ENCODE measurements at regions not wholly inside any gene's neighbourhood (a gene's known extent, or its start where the extent isn't known, plus 50 kb on each side); places are given as distances from the start of the nearest gene placed in this dataset.
"Not testable (repeated sequence)": the region's sequence is repeated elsewhere in the genome, so short reads cannot be mapped to it uniquely, and the experiment has no call there.

GRCh38 chr6:167217951-167218759 lies 60.4 kb upstream of the GPR31 start:
- H3K27ac ChIP-seq; H3K4me3 ChIP-seq (replicated peaks in 1 of 3); H3K4me1 ChIP-seq; H3K36me3 ChIP-seq; H3K9me3 ChIP-seq; H3K27me3 ChIP-seq; intact Hi-C loops (cut with DNase I): not testable (repeated sequence)
- WGBS, 2 donors, result 16 to 28% methylated on average over 12 of the region's 15 CpGs
- TF ChIP-seq CTCF (IDR thresholded peaks at IDR 0.05), result peak in 2 of 6 experiments; percentile 33 to 34
- DNase-seq, result peak; percentile 14 to 52

- H3K9me3 ChIP-seq; H3K27me3 ChIP-seq; H3K4me3 ChIP-seq (replicated peaks in 1 of 3); intact Hi-C loops (cut with DNase I); H3K27ac ChIP-seq; H3K4me1 ChIP-seq; DNase-seq; H3K36me3 ChIP-seq: not testable (repeated sequence)
- 75 to 78% methylated on average over 4 of the region's 4 CpGs for WGBS, 2 donors
These were observed 61.3 kb upstream of the GPR31 start for GRCh38 chr6:167219079-167219478.

- Histone ChIP-seq H3K4me3 (replicated peaks in 1 of 3) (no peak overlapping the region), H3K4me1 (no peaks in the 10 kb centered on the region), H3K27me3 (no peaks in the 10 kb centered on the region), H3K27ac (no peak overlapping the region), H3K9me3 (no peaks in the 10 kb centered on the region), H3K36me3 (no peaks in the 10 kb centered on the region)
- no peak for DNase-seq
- TF ChIP-seq CTCF (IDR thresholded peaks at IDR 0.05), result no peak
- no peak for TF ChIP-seq POLR2A (IDR thresholded peaks at IDR 0.05)
- intact Hi-C loops (cut with DNase I), result loop anchor here (5.0 kb wide), 1 partner anchor 132 kb away; no protein-coding TSS in a partner anchor
- 82 to 93% methylated on average over 18 to 19 of the region's 19 CpGs for WGBS, 2 donors
These were observed 62.3 kb upstream of the GPR31 start for GRCh38 chr6:167219967-167220512.

- Histone ChIP-seq H3K9me3 (no peaks in the 10 kb centered on the region), H3K27me3 (no peaks in the 10 kb centered on the region), H3K27ac (no peak overlapping the region), H3K4me1 (no peaks in the 10 kb centered on the region), H3K36me3 (no peaks in the 10 kb centered on the region), H3K4me3 (replicated peaks in 1 of 3) (no peak overlapping the region)
- no peak for DNase-seq
- WGBS, 2 donors, result 82 to 87% methylated on average over 15 of the region's 19 CpGs
- intact Hi-C loops (cut with DNase I), result loop anchor here (5.0 kb wide), 1 partner anchor 131 kb away; no protein-coding TSS in a partner anchor
- TF ChIP-seq CTCF (IDR thresholded peaks at IDR 0.05), result no peak
These were observed 63.8 kb upstream of the GPR31 start for GRCh38 chr6:167221400-167222201.

GRCh38 chr6:167225566-167226382 lies 65.3 kb upstream of the UNC93A start:
- WGBS, 2 donors, result 62 to 65% methylated on average over 12 to 13 of the region's 13 CpGs

More at GRCh38 chr6:167225566-167226382, 65.3 kb upstream of the UNC93A start:
- H3K36me3 ChIP-seq; H3K4me1 ChIP-seq; H3K9me3 ChIP-seq; H3K27me3 ChIP-seq; H3K4me3 ChIP-seq (replicated peaks in 1 of 3); DNase-seq; H3K27ac ChIP-seq; intact Hi-C loops (cut with DNase I): not testable (repeated sequence)

All from thyroid gland (tissue), 4 donors.